ENCODE measurements at regions not wholly inside any gene's neighbourhood (a gene's known extent, or its start where the extent isn't known, plus 50 kb on each side); places are given as distances from the start of the nearest gene placed in this dataset.

- DNase-seq = no peak
Observed at GRCh38 chr3:73298243-73299183, 237.1 kb downstream of the EBLN2 start.

- no peak for DNase-seq
Observed at GRCh38 chr3:73299184-73299691, 237.8 kb downstream of the EBLN2 start.

- no peak for DNase-seq
Observed at GRCh38 chr3:73314151-73314951, 252.9 kb downstream of the EBLN2 start.

- DNase-seq = no peak
Observed at GRCh38 chr3:73315706-73316105, 254.2 kb downstream of the EBLN2 start.

- DNase-seq = no peak
Observed at GRCh38 chr3:73319179-73319769, 257.8 kb downstream of the EBLN2 start.

- no peak for DNase-seq
Observed at GRCh38 chr3:73321286-73321999, 260.0 kb downstream of the EBLN2 start.

GRCh38 chr3:73324203-73325155 is 263.0 kb downstream of the EBLN2 start:
- no peak for DNase-seq

- no peak for DNase-seq
Observed at GRCh38 chr3:73326396-73326795, 264.9 kb downstream of the EBLN2 start.

GRCh38 chr3:73327052-73327451 is 265.6 kb downstream of the EBLN2 start:
- DNase-seq = no peak
